Progenitor cell of endocrine pancreas (in vitro differentiated cells): ENCODE measurements at regions not wholly inside any gene's neighbourhood (a gene's known extent, or its start where the extent isn't known, plus 50 kb on each side); places are given as distances from the start of the nearest gene placed in this dataset.
"Not testable (repeated sequence)": the region's sequence is repeated elsewhere in the genome, so short reads cannot be mapped to it uniquely, and the experiment has no call there.

ENCODE experiments used
- DNase-seq: peaks from one replicate; pipeline ENCODE4 v3.0.0; 2021; ENCODE audit warnings: low spot score; ENCODE audit not compliant: unreplicated experiment
- H3K27ac Mint-ChIP-seq: 2 replicates; pipeline ENCODE4 v1.8.0; 2021; ENCODE audit warnings: mild to moderate bottlenecking, moderate library complexity, mixed read lengths
- H3K27me3 Mint-ChIP-seq: 2 replicates; pipeline ENCODE4 v1.8.0; 2021; ENCODE audit warnings: mixed read lengths
- H3K36me3 Mint-ChIP-seq: 2 replicates; pipeline ENCODE4 v1.8.0; 2022; ENCODE audit warnings: mixed read lengths; ENCODE audit not compliant: insufficient read depth
- H3K4me1 Mint-ChIP-seq: 2 replicates; pipeline ENCODE4 v1.8.0; 2021; ENCODE audit warnings: low read depth, mixed read lengths
- H3K4me3 Mint-ChIP-seq: 2 replicates; pipeline ENCODE4 v1.8.0; 2021; ENCODE audit warnings: low read depth, mild to moderate bottlenecking, moderate library complexity, mixed read lengths
- H3K9me3 Mint-ChIP-seq: 2 replicates; pipeline ENCODE4 v1.8.0; 2021; ENCODE audit warnings: low read depth, mixed read lengths
- CTCF ChIP-seq: fragments of 200-600 bp; sonication (generic); IDR thresholded peaks from one replicate; pipeline ENCODE4 v1.5.0; 2021; ENCODE audit warnings: antibody characterized with exemption, mild to moderate bottlenecking; ENCODE audit not compliant: unreplicated experiment

DNA sequence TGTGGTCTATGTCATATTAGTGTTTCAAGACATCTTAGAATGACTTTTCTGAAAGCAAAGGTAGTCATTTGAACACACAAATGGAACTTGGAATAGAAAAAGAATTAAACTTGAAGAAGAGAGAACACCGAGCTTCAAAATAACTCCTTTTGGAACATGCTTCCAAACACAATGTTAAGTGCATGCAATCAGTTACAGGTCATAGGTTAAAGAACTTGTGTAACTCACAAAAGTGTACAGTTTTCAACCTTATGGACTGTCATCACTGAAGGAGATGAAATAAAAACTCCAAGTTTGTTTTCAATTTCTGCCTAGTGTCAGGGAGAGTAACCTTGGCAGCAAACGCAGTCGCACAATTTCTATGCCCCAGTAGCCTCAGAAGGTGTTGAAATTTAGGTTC, 192.9 kb upstream of the NECTIN3 start:
- H3K27ac Mint-ChIP-seq: no peak overlapping the region
- peaks cover 7% of the 10 kb centered on the region for H3K4me1 Mint-ChIP-seq
- H3K9me3 Mint-ChIP-seq: peaks cover 16% of the 10 kb centered on the region
- no peak for TF ChIP-seq CTCF
- H3K27me3 Mint-ChIP-seq: no peaks in the 10 kb centered on the region
- no peak overlapping the region for H3K4me3 Mint-ChIP-seq
- H3K36me3 Mint-ChIP-seq: peaks cover 4% of the 10 kb centered on the region
- no peak for DNase-seq

- no peaks in the 10 kb centered on the region for H3K9me3 Mint-ChIP-seq
- peak; percentile 23 for TF ChIP-seq CTCF
Measured at GRCh38 chr3:110881069-110881468, 190.5 kb upstream of the NECTIN3 start.

GRCh38 chr3:110886222-110886893, 185.3 kb upstream of the NECTIN3 start:
- H3K27ac Mint-ChIP-seq: no peak overlapping the region
- H3K27me3 Mint-ChIP-seq: no peaks in the 10 kb centered on the region
- H3K4me1 Mint-ChIP-seq: peaks cover 2% of the 10 kb centered on the region
- H3K9me3 Mint-ChIP-seq: peaks cover 3% of the 10 kb centered on the region
- no peak for DNase-seq
- no peak for TF ChIP-seq CTCF
- peaks cover 3% of the 10 kb centered on the region for H3K36me3 Mint-ChIP-seq
- H3K4me3 Mint-ChIP-seq: no peak overlapping the region

More at GRCh38 chr3:110881069-110881468, 190.5 kb upstream of the NECTIN3 start:
- no peak for DNase-seq
- no peak overlapping the region for H3K4me3 Mint-ChIP-seq
- H3K27ac Mint-ChIP-seq: no peak overlapping the region
- no peaks in the 10 kb centered on the region for H3K27me3 Mint-ChIP-seq
- H3K36me3 Mint-ChIP-seq: no peaks in the 10 kb centered on the region
- H3K4me1 Mint-ChIP-seq: peaks cover 7% of the 10 kb centered on the region

GRCh38 chr3:110887176-110887575, 184.4 kb upstream of the NECTIN3 start:
- H3K4me3 Mint-ChIP-seq: no peak overlapping the region
- DNase-seq: no peak
- H3K9me3 Mint-ChIP-seq: peaks cover 3% of the 10 kb centered on the region
- no peaks in the 10 kb centered on the region for H3K27me3 Mint-ChIP-seq
- peaks cover 2% of the 10 kb centered on the region for H3K4me1 Mint-ChIP-seq
- H3K27ac Mint-ChIP-seq: no peak overlapping the region
- TF ChIP-seq CTCF: no peak
- peaks cover 3% of the 10 kb centered on the region for H3K36me3 Mint-ChIP-seq

- not testable (repeated sequence) for H3K9me3 Mint-ChIP-seq, DNase-seq, H3K27me3 Mint-ChIP-seq, H3K4me1 Mint-ChIP-seq, H3K36me3 Mint-ChIP-seq
- Mint-ChIP-seq H3K4me3 (peak overlapping the region; percentile 78), H3K27ac (peak overlapping the region; percentile 90)
Measured at GRCh38 chr3:110888625-110889375, 182.8 kb upstream of the NECTIN3 start.

DNA sequence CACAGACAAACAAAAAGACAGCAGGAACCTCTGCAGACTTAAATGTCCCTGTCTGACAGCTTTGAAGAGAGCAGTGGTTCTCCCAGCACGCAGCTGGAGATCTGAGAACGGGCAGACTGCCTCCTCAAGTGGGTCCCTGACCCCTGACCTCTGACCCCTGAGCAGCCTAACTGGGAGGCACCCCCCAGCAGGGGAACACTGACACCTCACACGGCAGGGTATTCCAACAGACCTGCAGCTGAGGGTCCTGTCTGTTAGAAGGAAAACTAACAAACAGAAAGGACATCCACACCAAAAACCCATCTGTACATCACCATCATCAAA, 182.3 kb upstream of the NECTIN3 start:
- not testable (repeated sequence) for H3K27ac Mint-ChIP-seq, H3K4me1 Mint-ChIP-seq, DNase-seq, H3K9me3 Mint-ChIP-seq, H3K4me3 Mint-ChIP-seq, H3K36me3 Mint-ChIP-seq, H3K27me3 Mint-ChIP-seq
